NCI-H82 (cell line): ENCODE measurements at regions not wholly inside any gene's neighbourhood (a gene's known extent, or its start where the extent isn't known, plus 50 kb on each side); places are given as distances from the start of the nearest gene placed in this dataset.

Experiments
- DNase-seq: peaks from one replicate; lab custom pipeline; 2025; lab: John Stamatoyannopoulos, UW

DNA sequence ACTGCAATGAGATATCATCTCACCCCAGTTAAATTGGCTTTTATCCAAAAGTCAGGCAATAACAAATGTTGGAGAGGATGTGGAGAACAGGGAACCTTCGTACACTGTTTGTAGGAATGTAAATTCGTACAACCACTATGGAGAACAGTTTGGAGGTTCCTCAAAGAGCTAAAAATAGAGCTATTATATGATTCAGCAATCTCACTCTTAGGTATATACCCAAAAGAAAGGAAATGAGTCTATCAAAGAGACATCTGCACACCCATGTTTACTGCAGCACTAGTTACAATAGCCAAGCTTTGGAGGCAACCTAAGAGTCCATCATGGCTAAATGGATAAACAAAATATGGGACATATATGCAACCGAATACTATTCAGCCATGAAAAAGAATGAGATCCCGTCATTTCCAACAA is 68.0 kb upstream of the HES1 start:
- DNase-seq = no peak

DNA sequence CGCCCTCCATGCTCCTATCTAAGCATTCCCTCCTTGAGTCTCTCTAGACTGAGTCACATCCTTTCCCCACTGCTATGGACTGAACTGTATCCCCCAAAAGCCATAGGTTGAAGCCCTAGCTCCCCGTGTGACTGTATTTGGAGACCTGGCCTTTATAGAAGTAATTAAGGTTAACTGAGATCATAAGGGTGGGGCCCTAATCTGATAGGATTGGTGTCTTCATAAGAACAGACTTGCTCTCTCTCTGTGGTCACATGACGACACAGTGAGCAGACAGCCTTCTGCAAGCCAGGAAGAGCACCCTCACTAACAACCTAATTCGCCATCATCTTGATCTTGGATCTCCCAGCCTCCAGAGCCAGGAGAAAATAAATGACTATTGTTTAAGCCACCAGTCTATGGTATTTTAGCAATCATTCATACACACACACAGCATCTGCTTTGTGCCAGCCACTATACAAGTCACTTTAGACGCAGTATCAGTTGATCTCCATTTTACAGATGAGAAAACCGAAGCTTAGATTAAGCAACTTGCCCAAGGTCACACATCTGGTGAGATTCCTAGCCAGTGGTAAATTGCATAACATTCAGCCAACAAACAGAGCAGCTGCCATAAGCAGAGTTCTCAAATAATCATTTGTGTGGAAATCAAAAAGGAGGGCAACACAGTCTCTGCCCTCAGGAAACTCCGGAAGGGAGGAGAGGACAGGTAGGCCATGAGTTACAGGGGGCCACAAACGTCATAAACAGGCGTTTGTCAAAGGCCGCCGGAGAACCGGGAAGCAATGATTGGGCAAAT is 66.3 kb upstream of the HES1 start:
- DNase-seq = peak; percentile 41

DNA sequence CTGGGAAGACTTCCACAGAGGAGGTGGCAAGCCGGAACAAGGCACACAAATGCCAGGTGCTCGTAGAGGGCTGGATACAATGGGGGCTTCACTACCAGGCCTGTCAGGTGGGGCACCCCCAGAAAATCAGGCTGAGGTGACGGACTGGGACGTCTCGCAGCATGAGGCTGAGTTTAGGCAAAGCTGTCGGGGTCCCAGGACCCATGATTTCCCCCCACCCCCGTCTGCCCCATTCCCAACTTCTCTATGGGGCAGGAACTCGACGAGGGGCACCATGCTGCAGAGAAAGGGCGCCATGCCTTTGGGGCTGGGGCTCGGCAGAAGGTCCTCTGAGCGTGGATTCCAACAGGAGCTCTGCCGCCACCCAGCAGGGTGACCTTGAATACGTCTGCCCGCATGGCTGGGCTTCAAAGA is 65.7 kb upstream of the HES1 start:
- DNase-seq = no peak

DNA sequence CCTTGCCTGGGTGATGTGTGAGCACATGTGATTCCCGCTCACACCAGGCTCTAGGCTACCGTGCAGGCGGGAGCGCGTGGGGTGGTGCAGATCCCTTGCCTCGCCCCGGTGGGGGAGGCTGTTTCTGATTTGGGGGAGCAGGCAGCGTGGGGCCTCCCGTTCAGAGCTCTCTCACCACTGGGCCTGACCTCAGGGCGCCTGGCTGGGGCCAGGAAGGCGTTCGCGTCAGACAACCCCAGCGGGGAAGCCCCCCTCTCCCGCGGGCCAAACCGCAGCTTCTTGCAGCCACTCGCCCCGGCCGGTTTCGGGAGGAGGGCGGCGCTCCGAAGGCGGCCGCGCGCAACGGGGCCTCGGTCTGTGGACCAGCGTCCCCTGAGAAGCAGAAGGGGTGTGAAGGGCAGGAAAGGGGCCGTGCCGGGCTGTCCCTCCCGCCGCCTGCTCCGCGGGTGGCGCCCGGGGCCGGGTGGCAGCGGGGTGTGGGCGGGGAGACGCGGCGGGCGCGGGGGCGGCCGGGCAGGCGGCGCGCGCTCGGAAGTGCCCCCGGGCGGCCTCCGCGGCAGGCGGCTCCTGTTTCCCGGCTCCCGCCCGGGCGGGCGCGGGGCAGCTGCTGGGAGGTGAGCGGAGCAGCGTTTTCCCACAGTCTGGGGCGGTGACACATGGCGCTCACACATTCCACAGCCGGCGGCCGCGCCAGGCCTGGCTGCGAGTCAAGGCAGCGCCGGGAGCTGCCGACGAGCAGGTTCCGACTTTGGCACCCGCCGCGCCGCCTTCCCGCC is 65.1 kb upstream of the HES1 start:
- DNase-seq = peak; percentile 78

DNA sequence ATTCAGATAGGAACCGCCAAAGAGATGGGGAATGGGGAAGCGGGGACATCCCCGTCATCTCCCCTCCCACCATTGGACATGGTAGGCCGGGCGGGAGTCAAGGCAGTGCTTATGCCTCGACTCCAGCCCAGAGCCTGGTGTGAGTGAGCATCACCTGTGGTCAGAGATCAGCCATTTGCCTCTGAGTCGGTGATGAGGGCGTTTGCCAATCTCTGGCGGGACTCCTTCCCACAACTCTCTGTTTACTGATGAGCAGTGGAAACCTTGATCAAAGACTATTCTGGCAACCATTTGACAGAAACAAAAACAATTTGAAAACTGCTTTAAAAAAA is 63.9 kb upstream of the HES1 start:
- DNase-seq = no peak

DNA sequence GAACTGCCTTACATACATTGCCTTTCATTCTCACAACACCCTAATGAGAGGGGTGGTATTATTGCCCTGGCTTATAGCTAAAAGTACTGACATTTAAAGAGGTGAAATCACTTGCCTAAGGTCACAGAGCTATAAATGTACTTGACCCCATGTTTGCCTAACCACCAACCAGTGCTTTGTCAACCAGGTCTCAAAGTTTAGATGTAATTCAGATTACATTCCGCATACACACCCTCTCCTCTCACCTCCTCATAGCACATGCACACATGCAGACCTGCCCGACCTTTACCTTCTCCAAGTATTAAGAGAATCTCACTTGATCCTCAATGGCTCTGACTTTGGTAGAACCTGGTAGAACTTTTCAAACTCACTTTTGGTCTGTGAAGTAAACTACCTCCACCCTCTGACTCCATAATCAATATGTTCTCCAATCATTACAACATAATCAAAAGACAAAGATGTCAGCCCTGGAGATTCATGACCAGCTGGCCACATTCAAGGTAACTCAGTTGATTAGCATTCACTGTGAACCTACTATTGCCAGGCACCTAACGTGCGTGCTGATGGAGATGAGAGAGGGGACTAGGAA is 63.2 kb upstream of the HES1 start:
- no peak for DNase-seq

DNA sequence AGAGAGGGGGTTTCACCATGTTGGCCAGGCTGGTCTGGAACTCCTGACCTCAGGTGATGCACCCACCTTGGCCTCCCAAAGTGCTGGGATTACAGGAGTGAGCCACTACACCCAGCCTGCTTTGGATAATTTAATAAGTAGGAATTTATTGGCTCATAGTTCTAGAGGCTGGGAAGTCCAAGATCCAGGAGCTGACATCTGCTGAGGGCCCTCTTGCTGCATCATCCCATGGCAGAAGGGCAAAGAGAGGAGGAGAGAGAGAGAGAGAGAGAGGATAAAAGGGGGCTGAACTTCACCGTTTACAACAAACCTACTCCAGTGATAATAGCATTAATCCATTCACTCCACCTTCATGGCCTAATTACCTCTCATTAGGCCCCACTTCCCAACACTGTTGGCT is 62.0 kb upstream of the HES1 start:
- peak; percentile 46 for DNase-seq

DNA sequence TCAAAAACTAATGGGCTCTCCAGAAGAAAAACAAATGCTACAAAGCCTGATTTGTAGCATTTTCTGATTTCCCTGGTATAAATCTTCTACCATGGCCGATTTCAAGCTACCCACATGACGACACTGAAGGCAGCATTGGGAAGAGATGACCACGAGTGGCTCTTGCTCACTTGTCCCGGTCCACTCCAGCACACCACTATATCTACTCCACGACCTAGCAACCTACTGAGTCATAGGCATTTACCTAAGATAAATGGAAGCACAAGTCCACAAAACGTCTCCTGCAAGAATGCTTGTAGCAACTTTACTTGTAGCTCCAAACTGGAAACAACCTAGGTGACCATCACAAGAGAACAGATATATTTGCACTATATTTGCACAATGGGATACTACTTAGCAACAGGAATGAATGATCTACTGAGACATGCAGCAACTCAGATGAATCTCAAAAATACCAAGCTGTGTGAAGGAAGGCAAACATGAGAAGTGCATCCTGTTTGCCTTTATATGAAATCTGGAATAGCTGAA is 60.8 kb upstream of the HES1 start:
- DNase-seq = no peak

DNA sequence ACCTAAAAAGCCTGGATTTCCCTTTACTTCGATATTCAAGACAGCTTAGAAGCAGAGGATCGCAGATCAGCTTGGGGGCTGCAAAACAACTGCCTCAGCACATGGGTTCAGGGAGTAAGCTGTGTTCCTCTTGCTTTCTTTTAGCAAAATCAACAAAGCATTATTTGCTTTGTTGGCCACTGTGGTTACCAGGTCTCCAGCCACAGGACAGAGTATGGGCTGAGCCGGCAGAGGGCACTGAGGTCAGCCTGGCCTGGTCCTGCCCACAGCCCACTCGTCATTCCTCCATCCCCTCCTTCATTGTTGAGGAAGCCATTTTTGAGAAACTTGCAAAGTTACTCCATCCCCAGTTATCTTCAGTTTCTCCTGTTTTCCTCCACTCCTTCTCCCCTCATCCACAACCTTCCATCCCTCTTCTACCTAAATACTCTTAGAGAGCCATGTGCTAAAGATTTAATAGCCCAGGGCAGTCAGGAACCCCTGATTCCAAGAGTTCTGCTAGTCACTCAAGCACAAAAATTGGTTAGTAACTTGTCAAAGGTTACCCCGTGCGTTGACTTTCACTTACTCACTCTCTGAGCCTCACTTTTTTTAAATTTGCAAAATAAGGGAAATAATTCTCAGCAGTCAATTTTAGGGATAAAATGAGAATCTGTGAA is 60.0 kb upstream of the HES1 start:
- no peak for DNase-seq

DNA sequence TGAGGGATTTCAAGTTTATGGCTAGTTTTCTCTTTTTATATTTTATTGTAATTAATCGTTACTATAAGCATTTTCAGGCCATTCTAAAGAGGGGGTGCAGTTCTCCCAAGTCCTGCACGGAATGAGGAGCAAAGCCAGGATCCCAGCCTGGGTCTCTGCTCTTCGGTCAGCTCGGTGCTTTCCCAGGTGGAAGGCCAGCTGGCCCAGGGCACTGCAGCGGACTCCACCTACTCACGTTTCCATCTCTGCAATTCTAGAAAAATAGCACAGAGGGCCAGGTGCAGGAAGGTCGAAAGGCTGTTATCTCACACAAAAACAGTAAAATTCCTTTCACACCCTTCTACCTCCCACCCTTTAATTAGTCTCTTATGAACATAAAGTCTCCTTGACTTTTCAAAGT is 59.5 kb upstream of the HES1 start:
- no peak for DNase-seq

DNA sequence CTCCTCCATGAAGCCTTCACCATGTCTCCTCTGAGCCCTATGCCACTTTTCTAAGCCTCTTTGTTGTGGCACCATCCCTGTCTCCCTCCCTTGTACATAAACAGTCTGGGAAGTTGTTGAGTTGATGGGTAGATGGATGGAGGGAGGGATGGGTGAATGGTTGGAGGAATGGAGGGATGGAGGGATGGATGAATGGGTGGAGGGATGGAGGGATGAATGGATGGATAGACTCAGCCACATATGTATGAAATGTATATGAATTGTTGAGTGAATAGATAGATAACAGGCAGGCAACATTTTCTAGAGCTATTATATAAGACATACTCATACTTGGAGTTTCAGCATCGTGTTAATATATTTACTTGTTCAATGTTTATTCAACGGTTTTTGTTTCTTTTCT is 58.3 kb upstream of the HES1 start:
- DNase-seq = no peak

DNA sequence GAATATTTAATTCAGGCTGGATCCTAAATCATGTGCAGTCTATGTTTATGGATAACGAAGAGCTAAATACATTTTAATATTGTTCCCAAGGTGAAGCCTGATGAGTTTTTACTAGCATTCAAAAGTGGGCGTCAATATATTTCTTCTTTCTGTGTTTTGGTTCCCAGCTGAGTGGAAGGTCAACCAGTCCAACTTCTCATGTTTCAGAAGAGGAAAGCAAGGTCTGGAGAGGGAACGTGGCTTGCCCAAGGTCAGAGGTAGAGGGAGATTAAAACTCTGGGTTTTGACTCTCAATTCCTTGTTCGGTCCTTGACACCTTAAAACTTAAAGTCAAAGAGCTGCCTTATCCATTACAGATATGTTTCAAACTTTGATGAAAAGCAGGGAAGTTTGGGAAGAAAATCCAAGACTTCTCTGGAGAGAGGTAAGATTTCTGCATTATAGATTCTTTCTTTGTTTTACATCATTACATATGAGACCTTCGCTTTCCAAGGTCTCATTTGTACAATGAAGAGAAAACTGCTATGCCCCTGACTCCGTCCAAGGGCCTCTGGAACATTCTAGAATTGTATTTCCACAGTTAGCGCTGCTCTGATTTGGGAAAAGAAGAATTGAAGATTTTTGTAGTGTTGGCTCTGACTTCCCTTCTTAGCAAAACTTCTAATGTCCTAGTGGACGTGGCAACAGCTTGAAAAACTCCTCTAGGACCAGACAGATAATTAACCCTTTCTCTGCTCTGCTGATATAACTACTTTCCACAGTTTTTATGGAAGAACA is 57.7 kb upstream of the HES1 start:
- DNase-seq = no peak

DNA sequence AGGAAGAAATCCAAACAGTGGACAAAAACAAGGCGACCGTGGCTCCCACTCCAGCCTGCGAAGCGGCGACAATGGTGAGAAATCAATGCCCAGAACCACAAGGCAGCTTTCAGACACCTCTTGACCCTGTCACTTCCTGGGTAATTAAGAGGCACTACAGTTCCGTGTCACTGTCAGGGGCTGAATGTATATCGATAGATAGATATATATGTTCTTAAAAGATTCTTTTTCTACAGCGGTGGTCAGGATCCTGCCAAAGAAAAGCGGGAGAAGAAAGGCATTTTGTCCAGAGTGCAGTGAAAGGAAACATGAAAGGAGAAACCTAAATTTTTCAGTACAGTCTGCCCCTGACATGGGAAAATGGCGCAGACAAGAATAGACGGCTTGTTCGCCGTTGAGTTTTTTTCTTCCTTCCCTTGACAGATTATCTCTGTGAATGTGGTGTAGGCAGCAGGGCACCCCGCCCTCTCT is 56.2 kb upstream of the HES1 start:
- DNase-seq = no peak

DNA sequence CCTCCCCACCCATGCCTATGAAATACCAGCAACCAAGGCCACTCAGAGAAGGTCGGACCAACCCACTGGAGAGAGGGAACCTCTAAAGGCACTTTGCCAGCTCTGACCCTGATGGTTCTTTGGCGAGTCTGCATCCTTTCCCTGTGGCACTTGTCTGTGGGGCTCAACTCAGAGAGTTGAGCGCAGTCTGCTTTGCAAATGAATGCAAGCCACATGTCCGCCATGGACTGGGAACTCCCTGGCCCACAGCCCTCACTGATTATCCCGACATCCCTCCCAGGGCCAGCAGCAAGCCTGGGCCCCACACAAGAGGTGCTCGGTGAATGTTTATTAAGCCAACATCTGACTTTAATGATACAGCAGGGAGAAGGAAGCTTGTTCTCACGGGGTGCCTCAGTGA is 55.5 kb upstream of the HES1 start:
- no peak for DNase-seq

DNA sequence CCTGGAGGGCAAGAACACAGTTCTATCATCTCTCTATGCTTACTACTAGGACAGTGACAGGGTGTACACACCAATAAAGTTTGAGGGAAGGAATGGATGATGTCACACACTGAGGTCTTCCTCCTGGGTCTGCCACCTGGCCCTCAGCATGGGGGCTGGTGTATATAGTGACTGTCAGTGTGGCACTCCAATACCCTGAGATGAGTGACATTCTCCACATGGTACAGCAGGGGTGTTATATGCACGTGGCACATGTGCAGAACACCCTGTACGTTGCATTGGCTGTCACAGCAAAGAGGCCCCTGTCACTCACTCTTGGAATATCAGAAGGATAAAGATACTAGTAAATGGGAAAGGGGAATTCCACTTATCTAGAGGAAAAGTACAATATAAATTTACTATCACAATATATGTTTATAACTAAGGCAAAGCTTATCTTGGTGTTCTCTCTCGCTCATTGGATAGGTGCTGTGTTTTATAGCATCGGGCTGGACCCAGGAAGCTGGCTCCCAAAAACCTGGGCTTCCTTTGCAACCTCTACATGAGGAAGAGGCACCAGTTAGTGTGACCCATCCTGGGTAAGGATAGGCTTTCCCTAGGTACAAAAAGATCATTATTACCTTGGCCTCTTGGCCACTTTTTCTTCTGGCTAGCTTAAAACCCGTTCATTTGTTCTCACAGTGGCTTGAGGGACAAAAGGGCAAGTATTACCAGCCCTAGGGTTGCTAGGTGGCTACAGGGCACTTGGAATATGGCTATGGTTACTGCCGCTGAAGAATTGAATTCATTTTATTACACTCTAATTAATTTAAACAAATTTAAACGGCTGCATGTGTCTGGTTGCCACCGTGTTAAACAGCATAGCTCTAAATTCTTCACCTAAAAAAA is 54.8 kb upstream of the HES1 start:
- DNase-seq = no peak

DNA sequence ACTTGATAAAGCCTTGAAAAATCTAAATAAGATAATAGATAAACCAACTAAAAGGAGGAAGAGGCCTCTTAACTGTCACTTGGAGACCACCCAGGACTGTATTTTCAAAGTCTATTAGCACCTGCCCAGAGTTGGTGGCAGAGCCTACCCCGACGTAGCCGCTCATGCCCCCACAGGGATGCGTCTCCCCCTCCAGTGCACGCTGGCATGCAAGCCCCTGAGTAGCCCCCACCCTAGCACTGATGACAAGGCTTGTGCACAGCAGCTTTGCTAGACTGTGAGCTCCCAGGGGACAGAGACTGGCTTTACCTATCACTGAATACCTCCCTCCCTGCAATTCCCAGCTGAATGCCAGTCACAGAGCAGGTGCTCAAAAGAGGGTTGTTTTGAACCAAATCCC is 54.1 kb upstream of the HES1 start:
- DNase-seq = no peak

DNA sequence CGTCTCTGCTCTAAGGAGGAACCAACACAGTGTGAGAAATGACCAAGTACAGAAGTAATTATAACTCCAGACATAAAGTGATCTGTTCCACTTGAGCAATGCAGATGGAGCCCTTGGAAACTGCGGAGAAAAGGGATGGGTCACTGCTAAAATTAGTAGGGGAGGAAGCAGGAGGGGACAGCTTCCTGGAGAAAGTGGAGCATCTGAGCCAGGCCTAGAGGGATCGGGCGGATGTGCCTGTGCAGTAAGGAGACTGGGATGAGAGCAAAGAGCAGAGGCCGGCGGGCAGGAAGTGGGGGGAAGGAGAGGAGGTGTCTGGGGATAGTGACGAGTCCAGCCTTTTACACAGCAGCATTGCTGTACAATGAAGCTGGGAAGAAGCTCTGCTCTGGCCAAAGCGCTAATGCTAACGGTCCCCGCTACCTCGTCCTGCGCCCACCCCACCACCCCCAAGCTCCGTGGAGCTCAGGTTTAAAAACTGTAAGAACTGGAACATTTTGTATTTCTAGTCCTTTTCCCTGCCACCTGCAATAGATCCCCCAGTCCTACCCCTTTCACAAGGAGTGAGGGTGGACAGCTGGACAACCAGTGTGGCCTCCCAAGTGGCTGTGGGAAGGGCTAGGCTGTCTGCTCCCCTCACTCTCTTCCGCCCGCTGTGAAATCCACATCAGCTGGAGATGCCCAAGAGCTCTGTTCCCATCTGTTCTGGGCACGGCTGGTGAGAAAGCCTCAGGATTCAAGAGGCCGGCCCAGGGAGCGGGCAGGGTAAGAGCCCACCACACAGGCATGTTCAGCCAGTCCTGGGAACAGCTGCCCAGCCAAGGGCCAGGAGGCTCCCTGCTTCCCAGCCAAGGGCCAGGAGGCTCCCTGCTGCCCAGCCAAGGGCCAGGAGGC is 53.0 kb upstream of the HES1 start:
- no peak for DNase-seq

DNA sequence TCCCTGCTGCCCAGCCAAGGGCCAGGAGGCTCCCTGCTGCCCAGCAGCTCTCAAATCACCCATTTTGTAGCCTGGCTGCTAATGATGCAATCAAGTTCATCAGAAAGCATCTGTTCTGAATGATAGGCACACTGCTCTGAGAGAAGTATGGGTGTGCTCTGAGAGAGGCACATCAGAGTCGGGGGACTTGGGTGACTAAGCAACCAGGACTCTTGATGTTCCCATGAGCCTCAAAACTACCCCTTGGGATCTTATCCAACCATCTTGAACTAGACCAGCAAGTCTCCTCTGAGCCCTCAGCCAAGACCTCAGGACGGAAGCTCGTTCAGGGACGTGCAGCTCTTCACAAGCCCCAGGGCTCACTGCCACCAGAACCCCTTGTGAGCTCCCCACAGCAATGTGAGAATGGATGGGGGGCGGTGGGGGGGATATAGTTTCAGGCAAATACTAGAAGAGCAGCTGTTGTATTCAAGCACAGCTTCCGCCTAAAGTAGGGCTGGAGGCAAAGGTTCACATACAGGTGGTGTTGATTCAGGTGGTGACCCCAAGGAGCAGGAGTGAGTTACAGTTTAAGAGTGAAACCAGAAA is 52.2 kb upstream of the HES1 start:
- DNase-seq = no peak

DNA sequence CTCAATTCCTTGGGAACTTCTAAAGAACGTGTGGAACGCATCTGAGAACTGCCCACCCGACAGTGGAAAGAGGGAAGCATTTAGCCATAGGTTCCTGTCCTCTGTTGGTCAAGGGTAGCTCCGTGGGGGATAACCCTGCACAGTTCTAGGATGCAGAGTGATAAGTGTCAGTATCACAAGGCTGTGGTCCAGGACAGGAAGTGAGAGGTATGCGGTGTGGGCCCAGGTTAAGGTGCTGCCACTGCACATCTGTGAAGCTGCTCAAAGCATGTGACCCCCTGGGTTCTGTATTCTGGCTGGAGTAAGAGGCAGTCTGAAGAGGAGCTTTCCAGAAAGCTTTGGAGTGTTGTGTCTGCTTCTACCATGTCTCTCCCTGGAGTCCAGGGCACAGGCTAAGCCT is 51.7 kb upstream of the HES1 start:
- DNase-seq = no peak
